ENCODE measurements at regions not wholly inside any gene's neighbourhood (a gene's known extent, or its start where the extent isn't known, plus 50 kb on each side); places are given as distances from the start of the nearest gene placed in this dataset.
"Not testable (repeated sequence)": the region's sequence is repeated elsewhere in the genome, so short reads cannot be mapped to it uniquely, and the experiment has no call there.

- no peak for DNase-seq (ENCODE audit: low read depth, low spot score)
- no peak for TF ChIP-seq CTCF (IDR thresholded peaks at IDR 0.05; ENCODE audit: low read depth, low read length)
- in situ Hi-C loops (cut with HindIII; ENCODE audit: low sequenced_read_pairs): no loop called here
- no peak overlapping the region for H3K4me3 ChIP-seq (ENCODE audit: low read depth, low read length)
Measured at GRCh38 chr5:85333276-85333675, 948.6 kb upstream of the EDIL3 start.

DNA sequence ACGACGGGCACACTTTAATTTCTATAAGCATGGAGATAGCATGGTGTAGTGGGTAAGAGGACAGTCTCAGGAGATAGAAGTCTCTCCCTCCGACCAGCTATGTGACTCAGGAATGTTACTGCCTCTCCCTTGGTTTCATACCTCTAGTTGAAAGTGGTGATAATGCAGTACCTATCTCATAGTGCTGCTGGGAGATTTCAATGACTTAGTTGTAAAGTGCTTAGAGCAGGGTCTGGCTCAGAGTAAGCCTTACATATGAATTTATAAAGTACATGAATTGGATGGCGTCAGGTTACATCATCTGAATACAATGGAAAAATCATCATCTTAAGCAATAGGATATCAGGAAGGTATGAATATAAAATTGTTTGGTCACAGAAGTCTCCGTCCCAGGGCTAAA lies 952.8 kb upstream of the EDIL3 start:
- no peak overlapping the region for H3K4me3 ChIP-seq (ENCODE audit: low read depth, low read length)
- in situ Hi-C loops (cut with HindIII; ENCODE audit: low sequenced_read_pairs): no loop called here
- DNase-seq (ENCODE audit: low read depth, low spot score): no peak
- TF ChIP-seq CTCF (IDR thresholded peaks at IDR 0.05; ENCODE audit: low read depth, low read length): no peak

GRCh38 chr5:85340790-85341189 lies 956.1 kb upstream of the EDIL3 start:
- in situ Hi-C loops (cut with HindIII; ENCODE audit: low sequenced_read_pairs): no loop called here
- H3K4me3 ChIP-seq (ENCODE audit: low read depth, low read length): no peak overlapping the region
- DNase-seq (ENCODE audit: low read depth, low spot score): no peak
- TF ChIP-seq CTCF (IDR thresholded peaks at IDR 0.05; ENCODE audit: low read depth, low read length): no peak

DNA sequence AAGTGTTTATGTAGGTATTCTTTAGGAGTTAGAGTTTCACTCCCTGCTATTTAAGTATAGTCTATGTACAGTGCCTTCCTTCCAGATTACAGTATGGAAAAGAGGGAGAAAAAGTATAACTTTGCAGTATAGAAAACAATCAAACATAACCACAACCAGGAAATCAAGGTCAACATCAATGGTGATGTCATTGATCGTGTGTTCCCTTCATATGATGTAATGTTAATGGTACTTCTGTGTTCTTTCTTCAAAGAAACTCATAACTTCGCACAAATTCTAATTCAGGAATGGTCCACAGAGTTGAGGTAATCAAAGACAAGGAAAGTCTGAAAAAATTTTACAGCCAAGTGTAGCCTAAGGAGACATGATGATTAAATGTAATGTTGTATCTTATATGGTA lies 961.1 kb upstream of the EDIL3 start:
- TF ChIP-seq CTCF (IDR thresholded peaks at IDR 0.05; ENCODE audit: low read depth, low read length): no peak
- no peak overlapping the region for H3K4me3 ChIP-seq (ENCODE audit: low read depth, low read length)
- in situ Hi-C loops (cut with HindIII; ENCODE audit: low sequenced_read_pairs): no loop called here
- DNase-seq (ENCODE audit: low read depth, low spot score): no peak

DNA sequence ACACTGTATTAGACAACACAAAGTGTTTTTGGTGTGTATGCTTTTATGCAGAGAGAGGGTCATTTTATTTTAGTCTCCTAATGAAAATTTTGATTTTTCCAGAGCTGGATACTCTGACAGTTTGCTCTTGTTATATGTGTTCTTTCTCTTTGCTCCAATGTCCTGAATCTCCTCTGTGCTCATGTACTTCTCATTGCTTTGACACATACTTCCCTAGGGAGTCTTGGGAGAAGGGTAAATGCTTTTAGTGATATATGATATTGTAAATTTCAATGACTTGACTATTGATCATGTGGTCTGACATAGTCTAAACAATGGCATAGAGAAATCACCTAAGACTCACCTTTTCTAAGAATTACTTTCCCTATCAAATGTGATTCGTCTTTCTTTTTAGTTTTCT lies 972.6 kb upstream of the EDIL3 start:
- TF ChIP-seq CTCF (IDR thresholded peaks at IDR 0.05; ENCODE audit: low read depth, low read length): no peak
- in situ Hi-C loops (cut with HindIII; ENCODE audit: low sequenced_read_pairs): no loop called here
- DNase-seq (ENCODE audit: low read depth, low spot score): no peak
- no peak overlapping the region for H3K4me3 ChIP-seq (ENCODE audit: low read depth, low read length)

- H3K4me3 ChIP-seq (ENCODE audit: low read depth, low read length): no peak overlapping the region
- no peak for TF ChIP-seq CTCF (IDR thresholded peaks at IDR 0.05; ENCODE audit: low read depth, low read length)
- DNase-seq (ENCODE audit: low read depth, low spot score): no peak
- in situ Hi-C loops (cut with HindIII; ENCODE audit: low sequenced_read_pairs): no loop called here
Measured at GRCh38 chr5:85375525-85375924, 990.8 kb upstream of the EDIL3 start.

DNA sequence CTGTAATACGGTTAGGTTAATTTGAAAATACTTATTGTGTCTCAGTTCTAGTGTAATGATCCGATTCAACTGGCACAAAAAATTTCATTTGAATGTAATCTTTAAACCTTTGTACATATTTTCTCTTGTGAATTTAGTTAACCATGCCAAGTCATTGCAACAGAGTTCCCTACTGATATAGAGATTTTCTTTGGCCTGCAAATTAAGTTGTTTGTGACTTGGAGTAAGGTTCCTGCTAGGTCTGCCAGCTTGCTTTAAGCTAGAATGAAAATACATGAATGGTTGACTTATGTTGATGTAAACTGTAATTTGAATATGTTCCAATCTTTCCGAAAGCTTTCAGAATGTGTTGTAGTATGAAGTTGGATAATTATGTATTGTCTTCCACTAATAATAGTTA lies 1004.1 kb upstream of the EDIL3 start:
- in situ Hi-C loops (cut with HindIII; ENCODE audit: low sequenced_read_pairs): no loop called here
- no peak for TF ChIP-seq CTCF (IDR thresholded peaks at IDR 0.05; ENCODE audit: low read depth, low read length)

GRCh38 chr5:85392309-85392708 lies 1007.6 kb upstream of the EDIL3 start:
- H3K4me3 ChIP-seq (ENCODE audit: low read depth, low read length); in situ Hi-C loops (cut with HindIII; ENCODE audit: low sequenced_read_pairs); DNase-seq (ENCODE audit: low read depth, low spot score): not testable (repeated sequence)

More for the DNA sequence above, 1004.1 kb upstream of the EDIL3 start:
- no peak for DNase-seq (ENCODE audit: low read depth, low spot score)
- no peak overlapping the region for H3K4me3 ChIP-seq (ENCODE audit: low read depth, low read length)

Measured in astrocyte of the spinal cord (primary cell).